DMS79 (cell line): ENCODE measurements at regions not wholly inside any gene's neighbourhood (a gene's known extent, or its start where the extent isn't known, plus 50 kb on each side); places are given as distances from the start of the nearest gene placed in this dataset.
"Not testable (repeated sequence)": the region's sequence is repeated elsewhere in the genome, so short reads cannot be mapped to it uniquely, and the experiment has no call there.

Experiments
- DNase-seq: peaks from one replicate; lab custom pipeline; 2025; lab: John Stamatoyannopoulos, UW

DNA sequence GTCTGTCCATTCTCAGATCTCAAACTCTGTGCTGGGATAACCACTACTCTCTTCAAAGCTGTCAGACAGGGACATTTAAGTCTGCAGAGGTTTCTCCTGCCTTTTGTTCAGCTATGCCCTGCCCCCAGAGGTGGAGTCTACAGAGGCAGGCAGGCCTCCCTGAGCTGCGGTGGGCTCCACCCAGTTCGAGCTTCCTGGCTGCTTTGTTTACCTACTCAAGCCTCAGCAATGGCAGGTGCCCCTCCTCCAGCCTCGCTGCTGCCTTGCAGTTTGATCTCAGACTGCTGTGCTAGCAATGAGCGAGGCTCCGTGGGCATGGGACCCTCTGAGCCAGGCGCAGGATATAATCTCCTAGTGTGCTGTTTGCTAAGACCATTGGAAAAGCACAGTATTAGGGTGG is 53.1 kb upstream of the HUNK start:
- DNase-seq: not testable (repeated sequence)

DNA sequence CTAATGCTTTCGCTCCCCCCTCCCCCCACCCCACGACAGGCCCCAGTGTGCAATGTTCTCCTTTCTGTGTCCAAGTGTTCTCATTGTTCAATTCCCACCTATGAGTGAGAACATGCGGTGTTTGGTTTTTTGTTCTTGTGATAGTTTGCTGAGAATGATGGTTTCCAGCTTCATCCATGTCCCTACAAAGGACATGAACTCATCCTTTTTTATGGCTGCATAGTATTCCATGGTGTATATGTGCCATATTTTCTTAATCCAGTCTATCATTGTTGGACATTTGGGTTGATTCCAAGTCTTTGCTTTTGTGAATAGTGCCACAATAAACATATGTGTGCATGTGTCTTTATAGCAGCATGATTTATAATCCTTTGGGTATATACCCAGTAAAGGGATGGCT is 58.5 kb upstream of the HUNK start:
- DNase-seq: not testable (repeated sequence)

DNA sequence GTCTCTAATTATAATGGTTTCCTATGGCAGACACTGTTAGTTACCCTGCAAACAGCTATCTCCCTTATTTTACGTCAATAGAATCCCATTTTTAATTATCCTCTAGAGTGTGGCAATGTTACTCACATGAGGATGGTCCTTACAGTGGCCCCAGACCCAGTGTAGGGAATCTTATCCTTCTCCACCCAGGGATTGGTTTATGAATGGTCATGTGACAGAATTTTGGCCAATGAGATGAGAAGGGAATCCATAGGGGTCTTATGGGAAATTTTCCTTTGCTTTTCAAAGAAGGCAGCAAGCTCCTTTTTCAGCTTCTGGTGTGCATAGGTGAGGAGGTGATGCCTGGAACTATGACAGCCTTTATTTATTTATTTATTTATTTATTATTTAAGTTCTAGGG is 59.0 kb upstream of the HUNK start:
- no peak for DNase-seq

DNA sequence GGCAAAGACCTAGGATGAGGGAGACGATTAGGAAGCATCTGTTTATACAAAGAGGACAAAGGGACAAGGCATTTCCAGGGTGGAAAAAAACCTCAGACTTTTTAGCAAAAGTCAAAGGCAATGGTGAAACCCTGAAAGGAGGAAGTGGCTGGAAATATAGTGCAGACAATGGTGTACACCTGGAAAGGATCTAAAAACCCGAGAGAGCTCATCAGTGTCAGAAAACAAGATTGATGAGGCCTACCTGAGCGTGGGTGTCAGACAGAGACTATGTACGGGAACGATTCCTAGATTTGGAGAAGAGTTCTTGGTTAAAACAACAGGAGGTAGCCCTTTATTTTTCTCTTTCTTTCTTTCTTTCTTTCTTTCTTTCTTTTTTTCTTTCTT is 68.8 kb upstream of the HUNK start:
- DNase-seq: no peak

DNA sequence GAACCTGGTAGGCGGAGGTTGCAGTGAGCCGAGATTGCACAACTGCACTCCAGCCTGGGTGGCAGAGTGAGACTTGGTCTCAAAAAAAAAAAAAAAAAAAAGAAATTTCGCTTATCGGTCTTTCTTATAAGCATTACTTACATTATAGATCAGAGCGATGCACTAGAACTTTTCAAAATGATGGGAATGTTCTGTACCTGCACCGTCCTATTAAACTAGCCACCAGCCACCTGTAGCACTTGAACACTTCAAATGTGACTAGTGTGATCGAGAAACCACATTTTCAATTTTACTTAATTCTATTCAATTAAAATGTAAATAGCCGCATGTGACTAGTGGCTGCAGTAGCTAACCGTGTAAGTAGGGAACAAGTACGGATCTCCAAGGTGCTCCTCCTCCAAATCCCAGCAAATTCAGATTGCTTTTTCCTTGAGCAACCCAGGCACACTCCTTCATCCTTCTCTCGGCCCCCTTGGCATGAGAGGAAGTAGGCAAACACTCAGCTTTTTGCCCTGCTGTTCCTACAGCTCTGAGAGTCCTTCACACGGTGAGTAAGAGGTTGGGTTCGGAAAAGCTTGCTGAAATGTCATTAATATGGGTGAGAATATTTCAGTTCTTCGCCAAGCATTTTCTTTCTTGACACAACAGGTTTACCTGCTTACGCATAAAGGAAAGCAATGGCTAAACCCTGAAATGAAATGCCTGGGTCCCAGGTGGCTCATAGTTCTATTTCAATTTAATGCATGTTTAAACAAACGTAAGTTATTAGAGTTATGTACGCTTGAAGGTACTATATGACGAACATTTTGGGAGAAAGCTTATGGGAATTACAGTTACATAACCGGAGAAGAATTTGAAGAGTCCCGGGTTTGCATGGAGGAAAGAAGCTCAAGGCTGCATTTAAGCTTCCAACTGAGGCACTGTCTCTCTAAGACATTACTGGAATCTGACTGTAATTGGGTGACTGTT is 69.5 kb upstream of the HUNK start:
- peak; percentile 93 for DNase-seq

DNA sequence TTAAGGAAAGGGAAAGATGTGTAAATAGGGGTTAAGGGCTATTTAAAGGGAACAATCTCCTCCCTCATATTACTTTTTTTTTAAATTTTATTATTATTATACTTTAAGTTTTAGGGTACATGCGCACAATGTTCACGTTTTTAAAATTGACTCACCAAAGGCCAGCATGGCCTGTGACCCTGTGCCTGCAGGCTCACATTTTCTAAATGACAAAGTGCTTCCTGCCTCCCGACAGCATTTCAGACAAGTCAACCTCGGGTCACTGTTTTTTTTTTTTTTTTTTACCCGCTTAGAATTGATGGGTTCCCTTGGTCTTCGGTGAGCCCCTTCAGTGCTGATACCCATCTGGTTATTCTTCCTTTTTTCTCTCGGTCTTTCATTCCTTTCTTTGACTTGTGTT is 70.4 kb upstream of the SCAF4 start:
- DNase-seq: no peak

DNA sequence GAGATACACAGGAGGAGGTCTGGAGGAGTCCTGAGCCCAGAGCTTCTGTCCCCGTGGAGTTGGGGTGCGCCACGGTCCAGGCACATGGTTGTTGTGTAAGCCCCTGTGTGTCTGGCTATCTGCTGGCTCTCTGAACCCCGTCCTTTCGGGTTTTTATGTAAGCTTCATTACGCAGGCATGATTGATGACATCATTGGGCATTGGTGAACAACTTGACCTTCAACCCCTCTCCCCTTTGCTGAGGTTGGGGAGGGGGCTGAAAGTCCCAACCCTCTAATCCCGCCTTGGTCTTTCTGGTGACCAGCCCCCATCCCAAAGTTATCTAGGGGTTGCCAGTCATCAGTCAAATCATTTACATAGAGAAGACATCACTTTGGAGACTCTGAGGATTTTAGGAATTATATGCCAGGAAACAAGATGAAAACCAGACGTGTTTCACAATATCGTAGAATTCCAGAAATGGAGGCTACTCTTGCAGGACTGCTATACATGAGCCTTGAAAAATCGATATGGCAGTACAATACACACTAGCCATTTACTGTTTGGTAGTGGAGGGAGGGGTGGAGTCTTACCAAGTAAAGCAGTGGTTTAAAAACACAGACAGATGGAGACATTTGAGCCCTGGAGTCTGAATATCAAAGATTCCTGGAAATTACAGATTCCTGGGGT is 69.8 kb upstream of the SCAF4 start:
- DNase-seq: no peak

DNA sequence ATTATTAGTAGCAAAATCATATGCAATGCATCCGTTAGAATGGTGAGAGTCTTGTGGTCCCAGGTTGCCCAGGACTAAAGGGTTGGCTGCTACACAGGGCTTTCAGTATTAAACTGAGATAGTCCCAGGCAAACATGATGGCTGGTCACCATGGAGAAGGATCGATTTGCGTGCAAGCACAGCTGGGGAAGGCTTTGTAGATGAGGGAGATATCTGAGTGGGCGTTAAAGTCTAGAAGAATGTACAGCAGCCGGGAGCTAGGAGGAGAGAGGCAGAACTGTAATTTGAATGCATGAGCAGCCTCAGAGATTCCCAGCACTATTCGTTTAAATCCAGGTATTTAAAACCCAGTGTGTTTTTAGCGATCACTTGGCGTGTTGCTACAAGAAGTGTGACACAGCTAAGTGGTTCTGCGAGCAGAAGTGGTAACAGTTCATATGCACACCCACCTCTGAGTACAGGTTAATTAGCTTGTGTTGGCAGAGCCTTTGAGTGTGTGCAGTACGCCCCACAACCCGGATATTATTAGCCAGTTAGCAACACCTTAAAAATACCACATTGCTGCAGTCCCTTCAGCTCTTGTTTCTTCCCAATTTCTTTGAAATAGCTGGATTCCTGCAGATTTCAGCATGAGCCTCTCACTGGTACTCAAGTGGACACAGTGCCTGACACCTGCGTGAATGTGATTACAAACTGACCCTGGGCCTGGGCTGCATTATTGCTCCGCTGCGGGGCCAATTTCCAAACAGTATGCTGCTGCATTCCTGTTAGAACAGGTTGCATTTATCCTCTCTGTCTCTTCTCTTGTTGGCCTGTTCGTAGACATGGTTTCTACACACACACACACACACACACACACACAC is 67.2 kb upstream of the SCAF4 start:
- peak; percentile 45 for DNase-seq

DNA sequence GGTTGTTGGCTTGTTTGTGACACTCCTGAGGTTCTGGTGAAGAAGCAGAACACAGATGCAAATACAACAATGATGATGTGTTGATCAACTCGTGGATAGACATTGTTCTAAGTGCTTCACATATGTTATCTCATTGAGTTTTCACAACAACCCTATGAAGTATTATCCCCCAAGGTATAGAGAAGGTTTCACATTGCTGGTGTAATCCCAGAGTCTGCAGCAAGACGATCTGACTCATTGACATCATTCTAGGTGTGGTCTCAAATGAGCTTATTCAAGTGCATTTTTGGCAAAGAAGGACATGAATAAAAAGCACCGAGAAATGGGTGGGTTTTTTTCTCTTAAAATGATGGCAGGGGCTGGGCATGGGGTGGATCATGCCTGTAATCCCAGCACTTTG is 64.1 kb upstream of the SCAF4 start:
- DNase-seq: no peak

DNA sequence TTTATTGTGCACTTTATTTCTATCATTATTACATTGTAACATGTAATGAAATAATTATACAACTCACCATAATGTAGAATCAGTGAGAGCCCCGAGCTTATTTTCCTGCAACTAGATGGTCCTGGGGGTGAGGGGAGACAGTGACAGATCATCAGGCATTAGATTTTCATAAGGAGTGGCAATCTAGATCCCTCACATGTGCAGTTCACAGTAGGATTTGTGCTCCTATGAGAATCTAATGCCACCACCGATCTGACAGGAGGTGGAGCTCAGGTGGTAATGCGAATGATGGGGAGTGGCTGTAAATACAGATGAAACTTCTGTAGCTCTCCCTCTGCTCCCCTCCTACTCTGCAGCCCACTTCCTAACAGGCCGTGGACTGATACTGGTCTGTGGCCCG is 58.5 kb upstream of the SCAF4 start:
- not testable (repeated sequence) for DNase-seq

DNA sequence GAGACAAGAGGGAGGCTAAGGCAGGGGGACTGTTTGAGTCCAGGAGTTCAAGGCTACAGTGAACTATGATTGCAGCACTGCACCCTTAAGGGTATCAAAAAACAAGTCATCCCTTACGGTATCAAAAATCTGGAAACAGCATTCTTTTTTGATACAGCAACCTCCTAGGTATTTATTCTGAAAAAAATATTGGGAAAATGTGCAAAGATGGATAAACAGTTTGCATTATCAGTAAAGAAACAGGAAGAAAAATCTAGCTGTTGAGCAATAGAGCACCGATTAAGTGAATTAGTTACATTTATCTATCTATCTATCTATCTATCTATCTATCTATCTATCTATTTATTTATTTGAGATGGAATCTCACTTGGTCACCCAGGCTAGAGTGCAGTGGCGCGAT is 56.7 kb upstream of the SCAF4 start:
- DNase-seq: no peak

DNA sequence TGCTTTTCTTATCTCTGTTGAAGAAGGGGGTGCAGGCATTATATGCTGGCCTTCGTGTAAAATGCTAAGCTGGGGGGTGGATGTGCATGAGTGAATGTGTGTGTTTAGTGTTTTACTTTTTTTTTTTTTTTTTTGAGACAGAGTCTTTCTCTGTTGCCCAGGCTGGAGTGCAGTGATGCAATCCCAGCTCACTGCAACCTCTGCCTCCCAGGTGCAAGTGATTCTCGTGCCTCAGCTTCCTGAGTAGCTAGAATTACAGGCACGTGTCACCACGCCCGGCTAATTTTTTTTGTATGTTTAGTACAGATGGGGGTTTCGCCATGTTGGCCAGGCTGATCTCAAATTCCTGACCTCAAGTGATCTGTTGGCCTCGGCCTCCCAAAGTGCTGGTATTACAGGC is 55.8 kb upstream of the SCAF4 start:
- DNase-seq: not testable (repeated sequence)

DNA sequence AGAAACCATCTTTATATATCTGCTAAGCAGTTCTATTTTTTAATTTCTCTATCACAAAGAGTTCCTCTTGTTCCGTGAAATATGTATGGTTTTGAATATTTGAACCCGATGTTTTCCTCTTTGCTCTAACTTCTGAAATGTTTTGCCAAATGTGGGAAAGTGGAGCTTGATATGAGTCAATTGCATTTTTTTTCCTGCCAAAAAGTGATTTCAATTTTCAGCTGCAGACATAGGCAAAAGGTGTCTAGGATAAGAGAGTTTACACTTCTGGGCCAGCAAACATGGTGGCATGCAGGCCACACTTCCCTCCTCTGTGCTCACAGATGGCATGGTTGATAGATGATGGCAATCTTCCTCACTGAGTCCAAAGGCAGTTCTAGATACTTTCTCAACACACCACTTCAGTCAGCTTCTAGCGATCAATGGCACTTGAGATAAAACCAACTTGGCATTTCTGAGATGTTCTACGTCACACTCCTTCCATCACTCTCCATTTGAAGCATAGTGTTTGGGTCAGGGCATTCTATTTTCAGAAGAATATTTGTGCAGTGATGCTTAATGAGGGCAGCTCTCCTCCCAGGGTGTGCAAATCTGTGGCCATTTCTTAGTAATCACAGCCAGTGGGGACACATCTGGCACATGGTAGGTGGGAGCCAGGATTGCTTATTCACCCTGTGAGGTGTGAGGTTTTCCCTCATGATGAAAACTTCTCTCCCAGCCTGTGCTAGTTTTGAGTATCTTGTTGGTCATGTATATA is 54.4 kb upstream of the SCAF4 start:
- no peak for DNase-seq

DNA sequence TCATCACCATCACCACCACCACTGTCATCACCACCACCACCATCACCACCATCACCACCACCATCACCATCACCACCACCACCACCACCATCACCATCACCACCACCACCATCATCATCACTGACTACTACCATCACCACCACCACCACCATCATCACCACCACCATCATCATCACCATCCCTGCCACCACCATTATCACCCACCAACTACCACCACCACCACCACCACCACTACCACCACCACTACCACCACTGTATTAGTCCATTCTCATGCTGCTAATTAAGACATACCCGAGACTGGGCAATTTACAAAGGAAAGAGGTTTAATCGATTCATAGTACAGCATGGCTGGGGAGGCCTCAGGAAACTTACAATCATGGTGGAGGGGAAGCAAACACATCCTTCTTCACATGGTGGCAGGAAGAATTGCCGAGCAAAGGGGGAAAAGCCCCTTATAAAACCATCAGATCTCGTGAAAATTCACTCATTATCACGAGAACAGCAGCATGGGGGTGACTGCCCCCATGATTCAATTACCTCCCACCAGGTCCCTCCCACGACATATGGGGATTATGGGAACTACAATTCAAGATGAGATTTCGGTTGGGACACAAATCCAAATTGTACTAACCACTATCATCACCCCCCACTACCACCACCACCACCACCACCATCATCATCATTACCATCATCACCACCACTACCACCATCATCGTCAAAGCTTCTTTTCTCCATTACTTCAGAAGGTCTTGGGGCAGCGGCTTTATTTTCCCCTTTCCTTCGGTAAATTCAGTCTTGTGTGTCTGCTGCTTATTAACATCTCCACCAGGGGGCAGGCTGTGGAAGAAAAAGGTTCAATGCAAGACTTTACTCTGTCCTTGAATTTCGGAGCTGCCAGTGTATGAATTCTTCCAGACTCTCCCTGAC is 53.6 kb upstream of the SCAF4 start:
- DNase-seq: peak; percentile 48

DNA sequence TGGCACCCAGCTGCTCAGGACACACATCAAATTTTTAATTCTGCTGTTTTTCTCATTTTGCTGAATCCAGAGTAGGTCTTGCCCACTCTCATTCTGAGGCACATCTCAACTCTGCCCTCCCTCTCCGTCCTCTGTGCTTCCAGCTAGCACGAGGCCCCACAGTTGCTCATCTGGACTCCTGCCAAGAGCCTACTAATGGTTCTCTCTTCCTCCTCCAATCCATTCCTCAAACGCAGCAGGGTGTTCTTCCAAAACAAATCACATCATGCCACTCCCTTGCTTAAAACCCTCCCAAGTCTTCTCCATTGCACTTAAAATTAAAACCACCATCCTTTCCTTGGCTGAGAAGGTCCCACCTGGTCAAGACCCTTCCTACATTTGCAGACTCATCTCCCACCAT is 49.8 kb upstream of the SCAF4 start:
- peak; percentile 51 for DNase-seq
